GM19395 (cell line): ENCODE measurements at regions not wholly inside any gene's neighbourhood (a gene's known extent, or its start where the extent isn't known, plus 50 kb on each side); places are given as distances from the start of the nearest gene placed in this dataset.

Source experiments
- ATAC-seq: cut with Tn5 transposase; IDR thresholded peaks from one replicate; pipeline ENCODE4 v1.9.1; 2021; ENCODE audit warnings: mild to moderate bottlenecking, moderate library complexity; ENCODE audit not compliant: unreplicated experiment

GRCh38 chr22:47656806-47657205 lies 894.4 kb downstream of the TBC1D22A start:
- no peak for ATAC-seq

DNA sequence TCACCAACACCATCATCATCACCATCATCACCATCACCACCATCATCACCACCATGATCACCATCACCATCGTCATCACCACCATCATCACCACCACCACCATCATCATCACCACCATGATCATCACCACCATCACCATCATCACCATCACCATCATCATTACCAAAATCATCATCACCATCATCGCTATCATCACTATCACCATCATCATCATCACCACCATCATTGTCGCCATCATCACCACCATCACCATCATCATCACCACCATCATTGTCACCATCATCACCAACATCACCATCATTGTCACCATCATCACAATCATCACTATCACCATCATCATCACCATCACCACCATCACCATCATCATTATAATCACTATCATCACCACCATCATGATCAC lies 893.5 kb downstream of the TBC1D22A start:
- no peak for ATAC-seq

- no peak for ATAC-seq
These were observed 892.6 kb downstream of the TBC1D22A start for GRCh38 chr22:47654922-47655491.

- no peak for ATAC-seq
These were observed 891.5 kb downstream of the TBC1D22A start for GRCh38 chr22:47653921-47654320.

DNA sequence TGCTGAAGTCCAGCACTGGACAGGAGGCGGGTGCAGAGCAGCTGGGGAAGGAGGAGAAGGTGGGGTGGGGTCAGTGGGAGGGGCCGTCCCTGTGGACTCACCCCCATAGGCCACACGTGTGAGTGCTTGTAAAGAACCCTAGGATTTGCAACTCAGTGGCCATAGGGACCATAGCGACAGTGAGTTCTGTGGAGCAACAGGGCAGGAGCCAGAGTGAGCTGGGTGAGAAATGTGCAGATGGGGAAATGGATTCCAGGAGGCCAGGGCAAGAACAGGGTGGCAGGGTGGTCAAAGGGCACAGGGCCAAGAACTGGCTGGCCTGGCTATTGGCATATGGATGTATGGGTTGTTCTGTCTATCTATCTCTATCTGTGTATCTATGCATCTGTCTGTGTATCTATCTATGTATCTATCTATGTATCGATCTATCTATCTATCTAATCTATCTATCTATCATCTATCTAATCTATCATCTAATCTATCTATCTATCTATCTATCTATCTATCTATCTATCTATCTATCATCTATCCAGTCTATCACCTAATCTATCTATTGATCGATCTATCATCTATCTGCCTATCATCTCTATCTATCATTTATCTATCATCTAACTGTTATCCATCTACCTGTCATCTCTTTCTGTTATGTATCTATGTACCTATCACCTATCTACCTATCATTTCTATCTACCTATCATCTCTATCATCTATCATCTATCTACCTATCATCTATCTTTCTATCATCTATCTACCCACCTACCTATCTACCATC lies 889.0 kb downstream of the TBC1D22A start:
- no peak for ATAC-seq

GRCh38 chr22:47647720-47648119 lies 885.3 kb downstream of the TBC1D22A start:
- ATAC-seq, result no peak

DNA sequence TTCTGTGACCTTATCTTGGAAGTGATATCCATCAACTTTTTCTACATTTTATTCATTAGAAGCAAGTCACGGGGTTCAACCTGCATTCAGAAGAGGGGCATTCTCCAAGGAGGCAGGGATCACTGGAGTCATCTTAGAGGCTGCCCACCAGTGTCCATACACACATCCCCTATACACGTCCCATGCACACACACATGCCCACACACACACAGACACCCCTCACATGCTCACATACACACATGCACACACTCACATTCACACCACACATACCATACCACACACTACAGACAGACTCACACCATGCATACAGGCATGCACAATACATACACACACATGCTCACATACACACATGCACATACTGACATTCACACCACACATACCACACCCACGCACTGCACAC lies 884.7 kb downstream of the TBC1D22A start:
- ATAC-seq, result no peak

GRCh38 chr22:47645923-47646322 lies 883.5 kb downstream of the TBC1D22A start:
- ATAC-seq, result no peak

DNA sequence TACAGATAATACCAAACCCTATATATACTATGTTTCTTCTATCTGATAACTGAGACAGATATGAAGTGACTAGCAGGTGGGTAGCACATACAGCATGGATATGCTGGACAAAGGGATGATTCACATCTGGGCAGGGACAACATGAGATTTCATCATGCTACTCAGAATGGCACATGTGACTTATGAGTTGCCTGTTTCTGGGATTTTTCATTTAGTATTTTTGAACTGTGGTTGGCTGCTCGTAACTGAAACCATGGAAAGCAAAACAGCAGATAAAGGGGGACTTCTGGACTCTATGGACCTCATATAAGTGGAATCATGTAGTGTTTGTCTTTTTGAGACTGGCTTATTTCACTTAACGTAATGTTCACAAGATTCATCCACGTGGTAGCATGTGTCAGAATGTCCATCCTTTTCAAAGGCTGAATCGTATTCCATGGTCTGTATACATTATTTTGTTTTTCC lies 883.0 kb downstream of the TBC1D22A start:
- ATAC-seq, result no peak

DNA sequence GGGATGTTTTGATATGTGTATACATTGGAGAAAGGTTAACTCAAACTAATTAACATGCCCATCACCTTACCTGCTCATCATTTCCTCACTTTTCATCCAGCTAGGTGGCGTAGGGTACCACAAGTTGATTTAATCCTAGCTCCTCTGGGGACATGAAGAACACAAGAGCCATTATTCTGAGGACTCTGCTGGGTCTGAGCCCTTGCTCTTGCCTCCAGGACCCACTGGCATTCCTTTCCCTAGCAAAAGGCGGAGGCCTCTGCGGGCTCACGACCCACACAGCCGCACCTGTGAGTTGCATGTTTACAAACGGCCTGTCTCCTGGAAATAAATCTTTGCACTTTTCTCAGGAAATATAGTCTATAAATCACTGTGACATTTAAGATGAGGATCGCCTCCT lies 871.9 kb downstream of the TBC1D22A start:
- ATAC-seq, result no peak

GRCh38 chr22:47633111-47633510 lies 870.7 kb downstream of the TBC1D22A start:
- ATAC-seq, result no peak

- ATAC-seq, result no peak
These were observed 870.3 kb downstream of the TBC1D22A start for GRCh38 chr22:47632701-47633100.

DNA sequence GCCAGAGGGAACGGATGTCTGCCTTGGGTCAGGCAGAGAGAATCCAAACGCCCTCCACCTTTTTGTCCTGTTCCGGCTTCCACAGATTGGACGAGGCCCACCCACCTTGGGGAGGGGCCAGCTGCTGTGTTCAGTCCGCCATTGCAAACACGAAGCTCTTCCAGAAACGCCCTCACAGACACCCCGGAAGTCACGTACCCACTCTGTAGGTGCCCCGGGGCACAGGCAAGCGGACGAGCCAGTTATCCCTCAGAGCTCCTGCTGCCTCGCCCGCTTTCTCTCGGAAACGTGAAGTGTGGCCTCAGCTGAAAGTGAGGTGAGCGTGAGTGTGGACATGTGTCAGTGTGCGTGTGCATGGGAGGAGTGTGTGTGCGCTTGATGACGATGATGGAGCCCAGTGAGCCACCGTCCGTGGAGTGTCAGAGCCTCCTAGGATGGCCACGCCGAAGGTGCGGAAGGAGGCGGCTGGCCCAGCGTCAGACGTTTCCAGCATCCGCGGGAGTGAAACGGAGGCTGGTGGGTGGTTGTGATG lies 869.2 kb downstream of the TBC1D22A start:
- ATAC-seq, result no peak

DNA sequence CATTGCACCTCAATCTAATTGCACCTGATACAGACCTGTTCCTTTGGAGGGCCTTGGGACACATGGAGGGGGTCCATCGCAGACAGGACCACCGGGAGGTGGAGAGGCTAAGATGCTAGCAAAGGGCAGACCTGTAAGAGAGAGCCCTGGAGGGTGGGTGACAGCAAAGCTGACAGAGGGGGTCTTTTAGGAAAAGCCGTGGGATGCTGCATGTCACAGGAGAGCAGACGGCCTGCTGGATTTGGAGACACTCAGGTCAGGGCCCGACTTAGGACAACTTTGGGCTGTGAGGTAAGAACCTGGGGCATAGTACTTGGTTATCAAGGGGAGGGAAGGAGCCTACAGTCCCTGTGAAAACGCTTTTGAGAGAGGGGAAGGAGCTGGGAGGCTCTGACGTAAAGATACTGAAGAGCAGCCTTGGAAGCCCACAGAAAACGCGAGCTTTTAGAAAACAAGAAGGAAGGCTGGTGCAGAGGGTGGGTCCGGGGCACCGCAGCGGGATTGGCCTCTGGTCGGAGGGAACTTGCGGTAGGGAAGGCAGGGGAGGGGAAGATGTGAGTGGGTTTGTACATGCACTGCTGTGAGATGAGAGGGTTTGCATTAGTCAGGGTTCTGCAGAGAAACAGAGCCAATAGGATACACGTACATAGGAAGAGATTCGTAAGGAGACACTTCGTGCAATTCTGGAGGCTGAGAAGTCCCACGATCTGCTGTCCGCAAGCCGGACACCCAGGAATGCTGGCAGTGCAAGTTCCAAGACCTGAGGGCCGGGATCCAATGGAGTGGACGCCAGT lies 868.5 kb downstream of the TBC1D22A start:
- ATAC-seq, result no peak

- ATAC-seq, result no peak
These were observed 867.6 kb downstream of the TBC1D22A start for GRCh38 chr22:47629791-47630655.

- ATAC-seq, result no peak
These were observed 866.8 kb downstream of the TBC1D22A start for GRCh38 chr22:47629273-47629711.

- no peak for ATAC-seq
These were observed 866.2 kb downstream of the TBC1D22A start for GRCh38 chr22:47628477-47629272.

DNA sequence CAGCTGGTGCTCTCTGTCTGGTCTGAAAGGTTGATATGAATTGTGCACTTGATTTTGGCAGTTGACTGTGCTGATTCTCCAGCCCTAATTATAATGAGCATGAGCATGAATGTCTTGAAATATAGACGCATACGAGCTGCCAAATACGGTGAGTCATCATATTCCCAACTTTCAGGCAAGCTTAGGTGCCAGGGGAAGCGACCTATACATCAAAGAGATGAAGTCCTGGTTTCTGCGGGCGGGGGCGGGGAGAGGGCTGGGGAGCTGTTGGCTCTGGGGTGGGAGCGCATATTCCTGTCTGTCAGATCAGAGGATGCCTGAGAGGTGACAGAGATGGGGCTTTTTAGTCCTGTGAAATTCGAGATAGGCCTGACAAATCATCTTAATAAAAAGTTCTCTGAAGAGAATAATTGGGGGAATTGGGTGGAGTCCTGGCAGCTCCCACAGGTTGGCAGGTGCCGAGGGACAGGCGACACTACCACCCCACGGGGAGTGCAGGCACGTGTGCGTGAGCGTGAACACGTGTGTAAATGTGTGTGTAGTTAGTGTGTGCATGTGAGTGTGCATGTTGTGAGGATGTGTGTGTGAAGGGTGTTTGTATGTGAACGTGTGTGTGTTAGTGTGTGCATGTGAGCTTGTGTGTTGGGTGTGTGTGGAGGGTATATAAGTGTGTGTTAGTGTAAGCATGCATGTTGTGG lies 865.3 kb downstream of the TBC1D22A start:
- no peak for ATAC-seq
